HL-60 (cell line): ENCODE measurements at regions not wholly inside any gene's neighbourhood (a gene's known extent, or its start where the extent isn't known, plus 50 kb on each side); places are given as distances from the start of the nearest gene placed in this dataset.
"Not testable (repeated sequence)": the region's sequence is repeated elsewhere in the genome, so short reads cannot be mapped to it uniquely, and the experiment has no call there.

ENCODE experiments used
- DNase-seq, 2 experiments: peaks; one replicate each; pipeline ENCODE4 v3.0.0-alpha.2; 2010 to 2020; ENCODE audit warnings: low read depth in 1 of 2, low spot score in 1 of 2
- H3K27ac ChIP-seq: fragments of 250-450 bp; sonication (Bioruptor Pico); replicated peaks from 2 replicates; pipeline ENCODE4 v1.5.1; 2020; ENCODE audit warnings: mild to moderate bottlenecking, moderate library complexity
- H3K27me3 ChIP-seq: fragments of 250-450 bp; sonication (Bioruptor Pico); 2 replicates; pipeline ENCODE4 v1.5.1; 2021; ENCODE audit warnings: mild to moderate bottlenecking, moderate library complexity; ENCODE audit not compliant: insufficient read depth, poor library complexity, severe bottlenecking
- H3K4me3 ChIP-seq: replicated peaks from 2 replicates; pipeline ENCODE4 v1.5.1; 2011; ENCODE audit warnings: mild to moderate bottlenecking, control low read depth, low read length; ENCODE audit not compliant: insufficient read depth
- CTCF ChIP-seq: IDR thresholded peaks from one replicate; pipeline ENCODE4 v1.5.1; 2011; ENCODE audit warnings: low read length, control low read depth, inconsistent platforms; ENCODE audit not compliant: insufficient read depth
- GABPA ChIP-seq: IDR thresholded peaks from 2 replicates; pipeline ENCODE4 v1.6.1; 2012; ENCODE audit warnings: low read depth
- POLR2AphosphoS5 ChIP-seq: IDR thresholded peaks from 2 replicates; pipeline ENCODE4 v1.6.1; 2012; ENCODE audit warnings: low read depth
- REST ChIP-seq: IDR thresholded peaks from 2 replicates; pipeline ENCODE4 v1.6.1; 2012; ENCODE audit warnings: low read depth; ENCODE audit not compliant: insufficient replicate concordance
- SPI1 ChIP-seq: IDR thresholded peaks from 2 replicates; pipeline ENCODE4 v1.6.1; 2012; ENCODE audit warnings: low read depth, mild to moderate bottlenecking, borderline replicate concordance

- DNase-seq = no peak
- TF ChIP-seq REST (no peak), CTCF (no peak), SPI1 (no peak)
- Histone ChIP-seq H3K27me3 (no peaks in the 10 kb centered on the region), H3K27ac (no peak overlapping the region), H3K4me3 (no peak overlapping the region)
Measured at GRCh38 chr10:109317746-109318366, 605.5 kb downstream of the XPNPEP1 start.

- H3K27ac ChIP-seq, H3K4me3 ChIP-seq, H3K27me3 ChIP-seq, DNase-seq: not testable (repeated sequence)
Measured at GRCh38 chr10:109314016-109314415, 609.3 kb downstream of the XPNPEP1 start.

GRCh38 chr10:109312555-109312954 is 610.8 kb downstream of the XPNPEP1 start:
- H3K27ac ChIP-seq, H3K4me3 ChIP-seq, H3K27me3 ChIP-seq, DNase-seq: not testable (repeated sequence)

GRCh38 chr10:109308971-109309370 is 614.3 kb downstream of the XPNPEP1 start:
- Histone ChIP-seq H3K27me3 (no peaks in the 10 kb centered on the region), H3K27ac (no peak overlapping the region), H3K4me3 (no peak overlapping the region)
- DNase-seq = no peak
- TF ChIP-seq POLR2AphosphoS5 = no peak
- no peak for TF ChIP-seq GABPA
- no peak for TF ChIP-seq CTCF
- no peak for TF ChIP-seq SPI1
- TF ChIP-seq REST = no peak

- not testable (repeated sequence) for H3K27me3 ChIP-seq, DNase-seq, H3K27ac ChIP-seq, H3K4me3 ChIP-seq
Measured at GRCh38 chr10:109307102-109307501, 616.2 kb downstream of the XPNPEP1 start.

GRCh38 chr10:109306698-109307097 is 616.6 kb downstream of the XPNPEP1 start:
- DNase-seq = no peak
- no peak overlapping the region for H3K4me3 ChIP-seq
- no peaks in the 10 kb centered on the region for H3K27me3 ChIP-seq
- no peak overlapping the region for H3K27ac ChIP-seq
- TF ChIP-seq SPI1 = no peak
- no peak for TF ChIP-seq GABPA
